ENCODE measurements at regions not wholly inside any gene's neighbourhood (a gene's known extent, or its start where the extent isn't known, plus 50 kb on each side); places are given as distances from the start of the nearest gene placed in this dataset.

GRCh38 chr11:109726061-109726460 is 304.1 kb downstream of the C11orf87 start:
- TF ChIP-seq SMAD1 (IDR thresholded peaks at IDR 0.05; ENCODE audit: low read depth, partially characterized antibody) (no peak), ZNF274 (IDR thresholded peaks at IDR 0.05; ENCODE audit: insufficient read depth, insufficient read length) (no peak), CBFB (IDR thresholded peaks at IDR 0.05; ENCODE audit: low read depth) (no peak), TAF1 (IDR thresholded peaks at IDR 0.05; ENCODE audit: borderline replicate concordance, low read depth, low read length) (no peak), POLR2A (IDR thresholded peaks at IDR 0.05; ENCODE audit: low read depth, low read length) (no peak)
